ENCODE measurements at regions not wholly inside any gene's neighbourhood (a gene's known extent, or its start where the extent isn't known, plus 50 kb on each side); places are given as distances from the start of the nearest gene placed in this dataset.

DNA sequence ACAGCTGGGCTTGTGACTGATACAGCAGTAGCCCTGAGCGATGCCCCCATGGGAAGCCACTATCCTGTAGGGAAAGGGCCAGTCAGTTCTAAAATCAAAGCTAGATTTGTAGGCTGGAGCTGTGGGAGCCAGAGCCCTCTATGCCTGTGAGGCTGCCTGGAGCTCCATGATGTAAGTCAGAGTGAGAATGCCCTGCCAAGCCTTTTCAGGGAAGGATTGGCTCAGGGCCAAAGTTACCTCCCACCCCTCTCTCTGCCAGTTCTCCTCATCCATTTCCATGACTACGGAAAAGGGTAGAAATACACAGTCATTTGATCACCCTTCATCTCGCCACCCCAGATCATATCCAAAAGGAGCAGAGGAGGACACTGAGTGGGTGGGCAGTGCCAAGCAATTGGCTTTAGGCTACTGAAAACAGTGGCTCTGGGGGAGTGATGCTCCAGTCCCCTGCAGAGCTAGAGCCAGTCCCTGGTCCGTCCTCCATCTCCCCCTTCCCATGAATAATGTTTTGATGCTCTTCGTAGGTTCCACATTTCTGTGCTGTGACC lies 59.5 kb upstream of the KCNA3 start:
- no peak for DNase-seq (ENCODE audit: low spot score in 2 of 2)
- intact Hi-C loops (cut with DNase I; ENCODE audit: low total_unique reads): no loop called here
- no peak overlapping the region for H3K4me3 ChIP-seq (ENCODE audit: low read depth, poor library complexity, severe bottlenecking)
- WGBS, 2 donors: 66 to 76% methylated on average over 5 of the region's 5 CpGs
- no peak for TF ChIP-seq POLR2A (IDR thresholded peaks at IDR 0.05)
- TF ChIP-seq, protein P1, sequence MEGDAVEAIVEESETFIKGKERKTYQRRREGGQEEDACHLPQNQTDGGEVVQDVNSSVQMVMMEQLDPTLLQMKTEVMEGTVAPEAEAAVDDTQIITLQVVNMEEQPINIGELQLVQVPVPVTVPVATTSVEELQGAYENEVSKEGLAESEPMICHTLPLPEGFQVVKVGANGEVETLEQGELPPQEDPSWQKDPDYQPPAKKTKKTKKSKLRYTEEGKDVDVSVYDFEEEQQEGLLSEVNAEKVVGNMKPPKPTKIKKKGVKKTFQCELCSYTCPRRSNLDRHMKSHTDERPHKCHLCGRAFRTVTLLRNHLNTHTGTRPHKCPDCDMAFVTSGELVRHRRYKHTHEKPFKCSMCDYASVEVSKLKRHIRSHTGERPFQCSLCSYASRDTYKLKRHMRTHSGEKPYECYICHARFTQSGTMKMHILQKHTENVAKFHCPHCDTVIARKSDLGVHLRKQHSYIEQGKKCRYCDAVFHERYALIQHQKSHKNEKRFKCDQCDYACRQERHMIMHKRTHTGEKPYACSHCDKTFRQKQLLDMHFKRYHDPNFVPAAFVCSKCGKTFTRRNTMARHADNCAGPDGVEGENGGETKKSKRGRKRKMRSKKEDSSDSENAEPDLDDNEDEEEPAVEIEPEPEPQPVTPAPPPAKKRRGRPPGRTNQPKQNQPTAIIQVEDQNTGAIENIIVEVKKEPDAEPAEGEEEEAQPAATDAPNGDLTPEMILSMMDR (IDR thresholded peaks at IDR 0.05): no peak

DNA sequence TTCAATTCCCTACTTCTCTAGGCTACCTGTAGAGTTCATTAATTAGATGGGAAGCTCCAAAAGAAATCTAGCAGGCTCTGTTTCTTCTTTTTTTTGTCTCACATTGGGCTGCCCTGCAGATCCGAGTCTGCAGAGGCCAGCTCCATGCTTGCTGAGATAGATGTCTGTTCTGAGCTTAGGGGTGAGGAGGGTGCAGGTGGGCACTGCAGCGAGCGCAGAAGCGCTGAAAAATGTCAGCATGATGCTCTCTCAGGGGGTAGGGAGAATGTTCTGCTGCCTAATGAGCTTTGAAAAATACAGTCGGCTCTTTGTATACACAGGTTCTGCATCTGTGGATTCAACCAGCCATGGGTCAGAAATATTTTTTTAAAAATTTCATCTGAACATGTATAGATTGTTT lies 56.8 kb upstream of the KCNA3 start:
- DNase-seq (ENCODE audit: low spot score in 2 of 2): no peak
- 79 to 82% methylated on average over 5 of the region's 5 CpGs for WGBS, 2 donors
- H3K4me3 ChIP-seq (ENCODE audit: low read depth, poor library complexity, severe bottlenecking): no peak overlapping the region
- TF ChIP-seq, protein P1 (IDR thresholded peaks at IDR 0.05): no peak
- TF ChIP-seq POLR2A (IDR thresholded peaks at IDR 0.05): no peak
- intact Hi-C loops (cut with DNase I; ENCODE audit: low total_unique reads): no loop called here

GRCh38 chr1:110728388-110729001 lies 53.8 kb upstream of the KCNA3 start:
- intact Hi-C loops (cut with DNase I; ENCODE audit: low total_unique reads): no loop called here
- TF ChIP-seq POLR2A (IDR thresholded peaks at IDR 0.05): no peak
- TF ChIP-seq, protein P1 (IDR thresholded peaks at IDR 0.05): no peak
- no peak for DNase-seq (ENCODE audit: low spot score in 2 of 2)
- no peak overlapping the region for H3K4me3 ChIP-seq (ENCODE audit: low read depth, poor library complexity, severe bottlenecking)
- WGBS, 2 donors: 70 to 76% methylated on average over 4 of the region's 4 CpGs

DNA sequence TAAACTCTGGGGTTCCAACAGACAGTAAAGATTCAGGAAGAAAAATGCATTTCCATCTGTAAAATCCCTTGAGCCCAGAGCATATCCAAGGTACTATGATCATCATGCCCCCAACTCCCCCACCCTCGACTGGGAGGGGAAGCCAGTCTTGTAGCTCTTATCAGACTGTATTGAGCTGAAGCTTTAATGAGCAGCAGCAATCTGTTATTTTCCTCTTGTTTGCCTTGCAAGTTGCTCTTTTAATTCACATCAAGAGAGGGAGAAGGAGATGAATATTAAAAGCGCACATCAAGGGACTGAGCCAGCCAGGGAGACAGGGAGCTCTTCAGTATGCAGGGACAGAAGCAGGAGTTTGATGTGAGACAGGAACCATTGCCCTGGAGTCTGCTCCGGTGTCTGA lies 52.5 kb upstream of the KCNA3 start:
- DNase-seq (ENCODE audit: low spot score in 2 of 2): no peak
- intact Hi-C loops (cut with DNase I; ENCODE audit: low total_unique reads): no loop called here
- no peak for TF ChIP-seq POLR2A (IDR thresholded peaks at IDR 0.05)
- TF ChIP-seq, protein P1 (IDR thresholded peaks at IDR 0.05): no peak
- H3K4me3 ChIP-seq (ENCODE audit: low read depth, poor library complexity, severe bottlenecking): no peak overlapping the region
- 60 to 69% methylated on average over 3 of the region's 3 CpGs for WGBS, 2 donors

GRCh38 chr1:110726755-110727154 lies 52.0 kb upstream of the KCNA3 start:
- no peak for DNase-seq (ENCODE audit: low spot score in 2 of 2)
- intact Hi-C loops (cut with DNase I; ENCODE audit: low total_unique reads): no loop called here
- no peak overlapping the region for H3K4me3 ChIP-seq (ENCODE audit: low read depth, poor library complexity, severe bottlenecking)
- TF ChIP-seq POLR2A (IDR thresholded peaks at IDR 0.05): no peak
- TF ChIP-seq, protein P1 (IDR thresholded peaks at IDR 0.05): no peak

All from lower leg skin (tissue), 4 donors.